ENCODE measurements at regions not wholly inside any gene's neighbourhood (a gene's known extent, or its start where the extent isn't known, plus 50 kb on each side); places are given as distances from the start of the nearest gene placed in this dataset.
A peak's percentile ranks its signal among the peaks of the same experiment; 100 is the strongest.
"Not testable (repeated sequence)": the region's sequence is repeated elsewhere in the genome, so short reads cannot be mapped to it uniquely, and the experiment has no call there.

DNA sequence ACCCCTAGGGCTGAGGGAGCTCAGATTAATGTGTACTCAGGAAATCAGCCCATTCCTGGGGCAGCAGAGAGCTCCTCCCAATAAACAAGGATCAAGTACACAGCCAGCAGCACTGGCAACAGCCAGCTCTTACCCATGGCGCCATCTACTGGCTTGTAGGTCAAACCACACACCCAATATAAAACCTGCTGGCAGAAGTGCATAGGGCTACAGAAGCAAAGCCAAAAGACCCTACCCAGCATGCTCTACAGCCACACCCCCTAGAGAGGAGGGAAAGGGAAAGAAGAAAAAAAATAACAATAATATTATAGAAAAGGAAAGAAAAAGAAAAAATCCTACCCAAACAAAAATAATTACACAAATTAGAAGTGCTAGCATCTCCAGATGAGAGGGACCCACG, 127.5 kb upstream of the PABPC3 start:
- TF ChIP-seq, protein P1, sequence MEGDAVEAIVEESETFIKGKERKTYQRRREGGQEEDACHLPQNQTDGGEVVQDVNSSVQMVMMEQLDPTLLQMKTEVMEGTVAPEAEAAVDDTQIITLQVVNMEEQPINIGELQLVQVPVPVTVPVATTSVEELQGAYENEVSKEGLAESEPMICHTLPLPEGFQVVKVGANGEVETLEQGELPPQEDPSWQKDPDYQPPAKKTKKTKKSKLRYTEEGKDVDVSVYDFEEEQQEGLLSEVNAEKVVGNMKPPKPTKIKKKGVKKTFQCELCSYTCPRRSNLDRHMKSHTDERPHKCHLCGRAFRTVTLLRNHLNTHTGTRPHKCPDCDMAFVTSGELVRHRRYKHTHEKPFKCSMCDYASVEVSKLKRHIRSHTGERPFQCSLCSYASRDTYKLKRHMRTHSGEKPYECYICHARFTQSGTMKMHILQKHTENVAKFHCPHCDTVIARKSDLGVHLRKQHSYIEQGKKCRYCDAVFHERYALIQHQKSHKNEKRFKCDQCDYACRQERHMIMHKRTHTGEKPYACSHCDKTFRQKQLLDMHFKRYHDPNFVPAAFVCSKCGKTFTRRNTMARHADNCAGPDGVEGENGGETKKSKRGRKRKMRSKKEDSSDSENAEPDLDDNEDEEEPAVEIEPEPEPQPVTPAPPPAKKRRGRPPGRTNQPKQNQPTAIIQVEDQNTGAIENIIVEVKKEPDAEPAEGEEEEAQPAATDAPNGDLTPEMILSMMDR (IDR thresholded peaks at IDR 0.05; ENCODE audit: control insufficient read depth, insufficient read depth, low read depth, low read length, missing control alignments), result peak; percentile 52
- not testable (repeated sequence) for DNase-seq (ENCODE audit: low read depth); H3K4me3 ChIP-seq (ENCODE audit: control insufficient read depth, low read depth, low read length)

DNA sequence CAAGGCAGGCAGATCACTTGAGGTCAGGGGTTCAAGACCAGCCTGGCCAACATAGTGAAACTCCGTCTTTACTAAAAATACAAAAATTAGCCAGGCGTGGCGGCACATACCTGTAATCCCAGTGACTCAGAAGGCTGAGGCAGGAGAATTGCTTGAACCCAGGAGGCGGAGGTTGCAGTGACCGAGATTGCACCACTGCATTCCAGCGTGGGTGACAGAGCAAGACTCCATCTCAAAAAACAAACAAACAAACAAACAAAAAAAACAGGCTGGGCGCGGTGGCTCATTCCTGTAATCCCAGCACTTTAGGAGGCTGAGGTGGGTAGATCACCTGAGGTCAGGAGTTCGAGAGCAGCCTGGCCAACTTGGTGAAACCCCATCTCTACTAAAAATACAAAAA, 122.8 kb upstream of the PABPC3 start:
- H3K4me3 ChIP-seq (ENCODE audit: control insufficient read depth, low read depth, low read length); DNase-seq (ENCODE audit: low read depth): not testable (repeated sequence)

DNA sequence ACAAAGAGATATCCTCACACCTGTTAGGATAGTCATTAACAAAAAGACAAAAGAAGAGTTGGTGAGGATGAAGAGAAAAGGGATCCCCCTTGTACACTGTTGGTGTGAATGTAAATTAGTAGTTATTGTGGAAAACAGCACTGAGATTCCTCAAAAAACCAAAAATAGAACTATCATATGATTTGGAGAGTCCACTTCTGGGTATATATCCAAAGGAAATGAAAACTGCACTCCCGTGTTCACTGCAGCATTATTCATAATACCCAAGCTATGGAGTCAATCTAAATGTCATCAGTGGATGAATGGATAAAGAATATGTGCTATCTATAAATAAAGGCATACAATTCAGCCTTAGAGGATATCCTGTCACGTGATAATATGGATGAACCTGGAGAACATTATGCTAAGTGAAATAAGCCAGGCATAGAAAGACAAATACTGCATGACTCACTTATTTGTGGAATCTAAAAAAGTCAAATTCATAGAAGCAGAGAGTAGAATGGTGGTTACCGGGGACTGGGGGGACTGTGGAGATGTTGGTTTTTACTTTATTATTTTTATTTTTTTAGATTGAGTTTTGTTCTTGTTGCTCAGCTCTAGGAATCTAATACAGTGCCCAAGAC, 114.6 kb upstream of the PABPC3 start:
- not testable (repeated sequence) for H3K4me3 ChIP-seq (ENCODE audit: control insufficient read depth, low read depth, low read length); DNase-seq (ENCODE audit: low read depth)

DNA sequence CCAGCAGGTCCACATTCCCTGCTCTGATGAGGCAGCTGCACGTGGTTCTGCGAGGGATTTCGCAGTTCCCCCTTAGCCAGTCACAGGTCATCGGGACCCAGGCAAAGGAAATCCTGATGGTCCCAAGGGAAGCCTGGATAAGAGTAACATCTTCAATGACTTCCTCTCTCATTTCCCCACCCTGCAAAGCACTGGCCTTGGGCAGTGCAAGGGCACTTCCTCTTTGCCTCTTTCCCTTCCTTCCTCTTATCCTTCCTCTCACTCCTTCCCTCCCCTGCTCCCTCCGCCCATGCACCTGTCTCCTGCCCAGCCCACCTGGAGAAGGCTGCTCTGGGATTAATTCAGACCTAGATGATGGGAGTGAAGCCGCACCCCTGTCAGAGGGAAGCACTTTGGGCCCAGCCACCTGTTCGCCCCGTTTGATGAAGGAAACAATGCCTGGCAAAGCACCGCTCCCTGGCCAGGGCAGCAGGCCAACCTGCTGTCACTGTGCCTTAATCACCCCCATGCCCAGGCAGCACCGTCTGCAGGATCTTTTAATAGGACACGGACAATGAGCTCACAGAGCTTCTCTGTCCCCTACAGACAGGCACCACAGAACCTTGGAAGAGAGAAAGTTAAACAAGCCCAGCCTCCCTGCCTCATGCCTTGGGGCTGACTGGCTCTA, 113.5 kb upstream of the PABPC3 start:
- TF ChIP-seq, protein P1 (IDR thresholded peaks at IDR 0.05; ENCODE audit: control insufficient read depth, insufficient read depth, low read depth, low read length, missing control alignments), result no peak
- DNase-seq (ENCODE audit: low read depth), result no peak
- H3K4me3 ChIP-seq (ENCODE audit: control insufficient read depth, low read depth, low read length), result no peak overlapping the region

DNA sequence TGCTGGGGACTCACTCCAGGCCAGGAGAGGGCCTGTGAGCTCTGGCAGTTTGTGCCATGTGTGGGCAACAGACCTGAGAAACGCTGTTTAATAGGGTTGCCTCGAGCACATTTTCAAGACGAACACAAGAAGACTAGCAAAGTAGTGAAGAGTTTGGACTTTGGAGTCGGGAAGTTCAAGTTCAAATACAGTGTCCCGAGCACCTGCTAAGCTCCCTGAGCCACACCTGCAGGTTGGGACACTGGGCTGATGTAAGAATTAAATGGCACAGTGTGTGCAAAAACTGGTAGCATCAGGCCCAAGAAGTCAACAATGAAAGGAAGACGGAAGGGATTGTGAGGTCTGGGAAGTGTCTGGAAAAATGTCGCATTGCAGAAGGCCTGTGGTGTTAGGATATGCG, 112.8 kb upstream of the PABPC3 start:
- no peak for DNase-seq (ENCODE audit: low read depth)
- no peak overlapping the region for H3K4me3 ChIP-seq (ENCODE audit: control insufficient read depth, low read depth, low read length)
- TF ChIP-seq, protein P1 (IDR thresholded peaks at IDR 0.05; ENCODE audit: control insufficient read depth, insufficient read depth, low read depth, low read length, missing control alignments), result no peak

DNA sequence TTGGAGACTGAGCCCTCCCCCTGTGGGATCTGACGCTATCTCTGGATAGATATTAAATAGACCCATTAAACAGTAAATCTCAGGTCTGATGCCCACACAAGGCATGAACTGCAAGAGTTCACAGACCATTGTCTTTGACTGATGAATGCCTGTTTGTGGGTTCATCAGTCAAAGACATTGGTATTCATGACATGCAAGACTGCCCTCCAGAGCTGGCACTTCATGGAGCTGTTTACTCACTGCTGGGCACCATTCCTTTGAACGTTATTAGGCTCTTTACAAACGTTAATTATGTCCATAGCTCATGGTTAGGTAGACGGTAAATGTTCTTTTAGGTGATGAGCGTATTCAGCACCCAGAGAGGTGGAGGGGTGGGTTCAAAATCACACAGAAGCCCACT, 111.8 kb upstream of the PABPC3 start:
- DNase-seq (ENCODE audit: low read depth), result no peak
- no peak overlapping the region for H3K4me3 ChIP-seq (ENCODE audit: control insufficient read depth, low read depth, low read length)
- TF ChIP-seq, protein P1 (IDR thresholded peaks at IDR 0.05; ENCODE audit: control insufficient read depth, insufficient read depth, low read depth, low read length, missing control alignments), result no peak

DNA sequence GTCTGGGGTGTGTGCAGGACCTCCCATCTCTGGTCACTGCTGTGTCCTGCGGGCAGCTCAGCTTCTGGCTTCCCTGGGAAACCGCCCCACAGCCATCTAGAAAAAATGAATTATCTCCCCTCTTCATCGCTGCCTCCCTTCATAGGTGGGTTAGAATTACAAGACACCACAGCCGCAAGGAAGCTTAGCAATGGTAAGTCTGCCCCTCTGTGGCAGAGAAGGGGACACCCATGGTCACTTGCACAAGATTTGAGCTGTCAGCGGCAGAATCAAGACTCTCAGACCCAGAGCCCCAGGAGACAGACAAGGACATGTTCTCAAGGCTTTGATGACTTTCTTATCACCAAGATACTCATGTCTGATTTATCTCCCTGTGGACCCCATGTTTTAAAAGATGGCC, 110.8 kb upstream of the PABPC3 start:
- TF ChIP-seq, protein P1 (IDR thresholded peaks at IDR 0.05; ENCODE audit: control insufficient read depth, insufficient read depth, low read depth, low read length, missing control alignments), result no peak
- H3K4me3 ChIP-seq (ENCODE audit: control insufficient read depth, low read depth, low read length), result no peak overlapping the region
- no peak for DNase-seq (ENCODE audit: low read depth)

DNA sequence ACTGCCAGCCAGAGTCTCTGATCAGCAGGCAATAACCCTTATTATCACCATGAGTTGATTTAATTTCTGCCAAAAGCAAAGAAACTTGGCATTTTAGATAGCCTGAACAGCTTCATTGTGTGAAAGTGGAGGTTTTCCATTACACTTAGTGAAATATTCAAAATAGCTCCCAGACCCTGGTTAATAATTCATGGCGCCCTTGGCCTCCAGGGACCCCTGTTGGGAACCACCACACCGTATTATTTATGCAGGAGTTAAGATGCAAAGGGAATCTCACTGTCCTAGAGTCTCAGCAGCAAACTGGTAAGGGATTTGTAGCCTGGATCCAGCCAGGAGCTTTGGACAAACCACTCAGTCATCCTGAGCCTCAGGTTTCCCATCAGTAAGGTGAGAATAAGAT, 110.0 kb upstream of the PABPC3 start:
- DNase-seq (ENCODE audit: low read depth), result no peak
- TF ChIP-seq, protein P1 (IDR thresholded peaks at IDR 0.05; ENCODE audit: control insufficient read depth, insufficient read depth, low read depth, low read length, missing control alignments), result no peak
- H3K4me3 ChIP-seq (ENCODE audit: control insufficient read depth, low read depth, low read length), result no peak overlapping the region
